ENCODE measurements at regions not wholly inside any gene's neighbourhood (a gene's known extent, or its start where the extent isn't known, plus 50 kb on each side); places are given as distances from the start of the nearest gene placed in this dataset.

DNA sequence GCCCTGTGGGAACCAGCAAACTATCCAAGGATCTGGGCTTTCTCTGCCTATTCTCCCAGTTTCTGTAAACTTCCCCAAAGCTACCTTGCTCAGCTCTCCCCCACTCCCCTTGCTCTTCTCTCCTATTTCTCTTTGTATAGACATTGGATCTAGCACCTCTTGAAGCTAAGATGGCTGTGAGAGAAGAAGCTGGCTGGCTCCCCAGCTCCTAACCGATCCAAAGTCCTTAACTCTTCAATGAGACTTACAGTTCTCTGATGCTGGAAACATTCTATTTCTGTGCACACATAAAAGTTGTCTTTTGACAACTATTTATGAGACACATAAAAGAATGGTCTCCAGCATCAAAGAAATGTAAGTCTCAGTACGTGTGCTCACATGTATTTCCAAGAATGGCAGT lies 70.6 kb upstream of the C3orf80 start:
- H3K36me3 Mint-ChIP-seq (ENCODE audit: insufficient read depth in 1 of 3, low read depth in 3 of 3) = no peaks in the 10 kb centered on the region
- no peak overlapping the region for H3K14ac ChIP-seq (ENCODE audit: insufficient read depth, low read length)
- peaks cover 10 to 11% of the 10 kb centered on the region in 2 experiments for H3K4me1 Mint-ChIP-seq
- H2BK120ac ChIP-seq (ENCODE audit: low read depth, low read length, poor library complexity, severe bottlenecking) = no peak overlapping the region
- H3K79me2 ChIP-seq (ENCODE audit: insufficient read depth, low read length) = no peaks in the 10 kb centered on the region
- H2BK15ac ChIP-seq (ENCODE audit: low read depth, low read length) = no peak overlapping the region
- no peak overlapping the region for H3K23ac ChIP-seq (ENCODE audit: insufficient read length, low read depth, low read length)
- H3K9me3 ChIP-seq (ENCODE audit: control insufficient read depth, low read depth, low read length) = no peaks in the 10 kb centered on the region
- no peak overlapping the region for H2BK12ac ChIP-seq (ENCODE audit: insufficient read length, low read depth, low read length)
- H3K4ac ChIP-seq (ENCODE audit: low read depth, low read length) = no peak overlapping the region
- no peak overlapping the region for H4K91ac ChIP-seq (ENCODE audit: insufficient read length, low read depth, low read length)
- H3K79me1 ChIP-seq (ENCODE audit: insufficient read depth, low read depth, low read length, poor library complexity, severe bottlenecking) = no peaks in the 10 kb centered on the region
- H2AFZ ChIP-seq (ENCODE audit: low read length) = no peak overlapping the region
- no peak overlapping the region for H2BK20ac ChIP-seq (ENCODE audit: low read depth, low read length, poor library complexity, severe bottlenecking)
- H4K8ac ChIP-seq (replicated peaks; ENCODE audit: insufficient read length, low read depth, low read length) = no peak overlapping the region
- H3K27me3 ChIP-seq (ENCODE audit: insufficient read depth, low read length) = no peaks in the 10 kb centered on the region
- H3K56ac ChIP-seq (ENCODE audit: insufficient read length, low read depth, low read length) = no peak overlapping the region
- no peak overlapping the region for H3T11ph ChIP-seq (ENCODE audit: low read length)
- H2BK5ac ChIP-seq (ENCODE audit: insufficient read length, low read length) = no peak overlapping the region
- no peaks in the 10 kb centered on the region for H3K27me3 Mint-ChIP-seq (ENCODE audit: low read depth)
- H3K4me3 Mint-ChIP-seq = no peak overlapping the region
- H2AK5ac ChIP-seq (ENCODE audit: insufficient read length, low read length) = no peak overlapping the region
- no peak overlapping the region for H3K18ac ChIP-seq (ENCODE audit: insufficient read length, low read depth, low read length)
- H3K23me2 ChIP-seq (ENCODE audit: insufficient read length, low read depth, low read length, poor library complexity, severe bottlenecking) = no peaks in the 10 kb centered on the region
- no peak overlapping the region for H3K27ac ChIP-seq (ENCODE audit: insufficient read length, low read depth, low read length)
- H3K9me3 Mint-ChIP-seq = no peaks in the 10 kb centered on the region
- no CpG with 5 or more reads among the region's 2 CpGs for WGBS (ENCODE audit: extremely low coverage, insufficient read length, low lambda C conversion rate)
- TF ChIP-seq, protein P1, sequence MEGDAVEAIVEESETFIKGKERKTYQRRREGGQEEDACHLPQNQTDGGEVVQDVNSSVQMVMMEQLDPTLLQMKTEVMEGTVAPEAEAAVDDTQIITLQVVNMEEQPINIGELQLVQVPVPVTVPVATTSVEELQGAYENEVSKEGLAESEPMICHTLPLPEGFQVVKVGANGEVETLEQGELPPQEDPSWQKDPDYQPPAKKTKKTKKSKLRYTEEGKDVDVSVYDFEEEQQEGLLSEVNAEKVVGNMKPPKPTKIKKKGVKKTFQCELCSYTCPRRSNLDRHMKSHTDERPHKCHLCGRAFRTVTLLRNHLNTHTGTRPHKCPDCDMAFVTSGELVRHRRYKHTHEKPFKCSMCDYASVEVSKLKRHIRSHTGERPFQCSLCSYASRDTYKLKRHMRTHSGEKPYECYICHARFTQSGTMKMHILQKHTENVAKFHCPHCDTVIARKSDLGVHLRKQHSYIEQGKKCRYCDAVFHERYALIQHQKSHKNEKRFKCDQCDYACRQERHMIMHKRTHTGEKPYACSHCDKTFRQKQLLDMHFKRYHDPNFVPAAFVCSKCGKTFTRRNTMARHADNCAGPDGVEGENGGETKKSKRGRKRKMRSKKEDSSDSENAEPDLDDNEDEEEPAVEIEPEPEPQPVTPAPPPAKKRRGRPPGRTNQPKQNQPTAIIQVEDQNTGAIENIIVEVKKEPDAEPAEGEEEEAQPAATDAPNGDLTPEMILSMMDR (conservative IDR thresholded peaks at IDR 0.05) = no peak
- no peak overlapping the region for H3K4me2 ChIP-seq (ENCODE audit: insufficient read depth, insufficient read length, low read length)
- no peaks in the 10 kb centered on the region for H3K4me1 ChIP-seq (ENCODE audit: insufficient read depth, low read length)
- peaks cover 3% of the 10 kb centered on the region for H4K20me1 ChIP-seq (ENCODE audit: control insufficient read depth, insufficient read depth, insufficient read length)
- H4K5ac ChIP-seq (ENCODE audit: insufficient read length, low read depth, low read length) = no peak overlapping the region
- H3K27ac Mint-ChIP-seq = no peak overlapping the region
- no peak overlapping the region for H3K9ac ChIP-seq (ENCODE audit: extremely low read depth, insufficient read length, low read length)
- no peak for DNase-seq
